DMS53 treated with DMSO at 0.1 percent for 48 hours (cell line): ENCODE measurements at regions not wholly inside any gene's neighbourhood (a gene's known extent, or its start where the extent isn't known, plus 50 kb on each side); places are given as distances from the start of the nearest gene placed in this dataset.
"Not testable (repeated sequence)": the region's sequence is repeated elsewhere in the genome, so short reads cannot be mapped to it uniquely, and the experiment has no call there.

Experiments
- DNase-seq: peaks from one replicate; lab custom pipeline; 2025; ENCODE audit not compliant: unreplicated experiment; lab: John Stamatoyannopoulos, UW

DNA sequence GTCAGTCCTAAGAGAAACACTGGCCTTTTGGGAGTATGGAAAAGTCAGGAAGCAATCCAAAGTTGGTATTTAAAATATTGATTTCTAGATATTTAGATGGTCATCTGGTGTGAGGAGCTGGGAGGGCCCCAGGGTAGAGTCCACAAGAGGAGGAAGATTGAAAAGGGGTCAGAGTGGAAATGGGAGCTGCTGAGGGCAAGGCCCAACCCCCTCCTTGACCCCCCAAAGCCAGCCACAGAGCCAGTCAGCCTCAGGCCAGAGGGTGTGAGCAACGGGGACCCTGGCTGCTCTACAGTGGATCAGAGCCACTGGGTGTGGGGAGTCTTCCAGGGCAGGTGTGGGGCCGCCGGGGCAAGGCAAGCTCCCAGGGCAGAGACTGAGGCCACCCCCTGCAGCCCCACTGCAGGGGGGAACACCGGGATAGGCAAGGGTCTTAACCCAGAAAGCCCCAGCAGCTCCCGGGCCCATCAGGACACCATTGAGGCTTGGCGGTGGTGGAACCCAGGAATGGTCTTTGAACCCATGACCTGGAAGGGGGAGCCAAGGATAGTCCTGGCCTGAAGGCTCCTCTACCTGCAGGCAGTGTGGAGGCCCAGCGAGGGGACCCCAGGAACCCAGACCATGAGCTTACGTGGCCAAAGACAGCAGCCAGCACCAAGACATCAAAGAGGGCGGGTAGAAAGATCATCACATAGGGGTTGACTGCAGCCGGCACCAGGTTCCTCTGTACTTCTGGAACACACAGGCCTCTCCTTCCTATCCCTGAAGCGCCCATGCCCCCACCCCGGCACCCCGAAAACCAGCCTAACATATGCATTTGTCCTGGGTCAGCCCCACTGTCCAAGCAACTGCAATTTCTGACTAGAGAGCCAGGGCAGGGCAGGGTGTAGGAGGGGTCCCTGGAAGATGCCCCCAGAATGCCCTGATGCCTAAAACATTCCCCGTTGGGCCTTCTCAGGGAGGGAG, 51.3 kb upstream of the CSPG4 start:
- DNase-seq: not testable (repeated sequence)

DNA sequence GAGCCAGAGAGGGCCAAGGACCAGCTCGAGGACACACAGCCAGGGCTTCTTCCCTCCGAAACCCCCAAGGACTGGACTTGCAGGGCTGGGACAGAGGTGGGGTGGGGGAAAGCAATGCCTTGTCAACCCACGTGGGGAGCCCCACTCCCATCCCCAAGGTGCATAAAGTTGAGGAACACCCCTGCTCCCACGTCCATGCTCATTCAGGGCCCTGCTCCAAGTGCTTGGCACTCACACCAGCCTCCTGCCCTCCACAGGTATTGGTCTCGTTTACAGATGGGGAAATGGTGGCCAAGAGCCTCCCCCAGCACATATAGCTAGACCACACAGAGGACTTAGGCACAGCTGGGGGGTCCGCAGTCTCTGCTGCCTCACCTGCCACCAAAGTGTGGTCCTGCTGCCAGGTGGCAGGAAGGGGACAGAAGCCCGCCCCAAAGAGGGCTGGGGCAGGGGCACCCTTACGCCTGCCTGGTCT, 50.5 kb upstream of the CSPG4 start:
- DNase-seq: no peak
